Panc1 (cell line): ENCODE measurements at regions not wholly inside any gene's neighbourhood (a gene's known extent, or its start where the extent isn't known, plus 50 kb on each side); places are given as distances from the start of the nearest gene placed in this dataset.

ENCODE experiments used
- ATAC-seq: fragments of 200-7000 bp; cut with Tn5 transposase; 2 replicates; pipeline ENCODE4 v1.9.1; 2020; ENCODE audit warnings: mild to moderate bottlenecking, moderate library complexity
- BruUV-seq: library from RNA; stranded (reverse); fragments of 400-500 nt; replicated peaks from 2 replicates; lab custom pipeline; 2021; lab: Mats Ljungman, UMichigan
- CTCF ChIA-PET: fragments of 300-600 bp; sonication (Branson Sonifier 250); formaldehyde crosslinking; loops from one replicate; lab custom pipeline; 2022; ENCODE audit warnings: antibody characterized with exemption; lab: Charles Lee
- POLR2A ChIA-PET: fragments of 300-600 bp; sonication (Branson Sonifier 250); formaldehyde crosslinking; loops from one replicate; lab custom pipeline; 2022; ENCODE audit warnings: antibody characterized with exemption; lab: Charles Lee
- DNase-seq: peaks from one replicate; pipeline ENCODE4 v3.0.0-alpha.2; 2010; ENCODE audit warnings: low read depth, low spot score
- H3K27ac ChIP-seq: 2 replicates; pipeline ENCODE4 v1.5.1; 2011; ENCODE audit warnings: mild to moderate bottlenecking, low read length, inconsistent platforms
- H3K27me3 ChIP-seq: fragments of 200-500 bp; sonication (Bioruptor generic); 2 replicates; pipeline ENCODE4 v1.6.0; 2014; ENCODE audit warnings: low read length, inconsistent platforms; ENCODE audit not compliant: control insufficient read depth, insufficient read depth
- H3K36me3 ChIP-seq: fragments of 200-500 bp; sonication (Bioruptor generic); 2 replicates; pipeline ENCODE4 v1.5.1; 2014; ENCODE audit warnings: inconsistent platforms, mild to moderate bottlenecking, low read length, moderate library complexity; ENCODE audit not compliant: control insufficient read depth, insufficient read depth
- H3K4me1 ChIP-seq: 2 replicates; pipeline ENCODE4 v1.5.1; 2011; ENCODE audit warnings: inconsistent platforms, mild to moderate bottlenecking, low read length, moderate library complexity; ENCODE audit not compliant: control insufficient read depth, insufficient read depth
- H3K4me3 ChIP-seq, 2 experiments: 2 replicates each; pipeline ENCODE4 v1.5.1; 2011 to 2012; ENCODE audit warnings: low read depth in 2 of 2, low read length in 2 of 2, mild to moderate bottlenecking in 2 of 2, inconsistent platforms in 1 of 2, moderate library complexity in 1 of 2
- H3K9me3 ChIP-seq: fragments of 200-500 bp; sonication (Bioruptor generic); 2 replicates; pipeline ENCODE4 v1.5.1; 2014; ENCODE audit warnings: low read depth, mild to moderate bottlenecking, inconsistent platforms, low read length, moderate library complexity; ENCODE audit not compliant: control insufficient read depth, insufficient read depth
- CTCF ChIP-seq: fragments of 450-650 bp; IDR thresholded peaks from 2 replicates; pipeline ENCODE4 v1.5.1; 2017; ENCODE audit warnings: mild to moderate bottlenecking
- POLR2AphosphoS5 ChIP-seq: IDR thresholded peaks from 2 replicates; pipeline ENCODE4 v1.6.1; 2012; ENCODE audit warnings: mild to moderate bottlenecking, low read depth, low read length, moderate library complexity
- REST ChIP-seq, 2 experiments: IDR thresholded peaks; 2 replicates each; pipeline ENCODE4 v1.6.1; 2011 to 2012; ENCODE audit warnings: low read depth in 2 of 2, control low read depth in 1 of 2, low read length in 1 of 2, mild to moderate bottlenecking in 1 of 2, moderate library complexity in 1 of 2; ENCODE audit not compliant: insufficient read depth in 1 of 2
- SIN3A ChIP-seq: IDR thresholded peaks from 2 replicates; pipeline ENCODE4 v1.6.1; 2012; ENCODE audit warnings: low read depth, mild to moderate bottlenecking, low read length, moderate library complexity, borderline replicate concordance; ENCODE audit not compliant: insufficient read depth
- TCF7L2 ChIP-seq: IDR thresholded peaks from 2 replicates; pipeline ENCODE4 v1.6.1; 2011; ENCODE audit warnings: mild to moderate bottlenecking, low read depth, low read length, inconsistent platforms
- in situ Hi-C: cut with HindIII; loops from 2 replicates; pipeline ENCODE4 v1.10.0; 2016; ENCODE audit warnings: low sequenced_read_pairs, low pct_unique_long_range_greater_than_20kb
- intact Hi-C: fragments of 100-400 bp; cut with micrococcal nuclease; formaldehyde crosslinking; loops from one replicate; pipeline ENCODE4 v1.10.0; 2022; ENCODE audit not compliant: unreplicated experiment

DNA sequence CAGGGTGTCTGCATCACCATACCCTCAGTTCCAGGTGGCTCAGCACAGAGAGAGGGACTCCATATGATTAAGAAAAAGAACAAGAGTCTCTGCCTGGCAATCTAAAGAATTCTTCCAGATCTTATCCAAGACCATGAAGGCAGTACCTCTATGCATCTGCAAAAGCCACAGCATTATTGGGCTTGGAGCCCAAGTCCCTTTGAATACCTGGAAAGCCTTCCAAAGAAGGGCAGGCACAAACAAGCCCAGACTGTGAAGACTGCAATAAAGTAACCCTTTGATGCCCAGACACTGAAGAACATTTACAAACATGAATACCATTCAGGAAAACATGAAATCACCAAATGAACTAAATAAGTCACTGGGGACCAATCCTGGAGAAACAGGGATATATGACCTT, 60.9 kb upstream of the DIPK2A start:
- CTCF ChIA-PET: no interaction called here
- BruUV-seq: no TSS peak
- TF ChIP-seq SIN3A (no peak), REST (IDR thresholded peaks at IDR 0.05; ENCODE audit: insufficient read depth in 1 of 2, low read depth in 2 of 2, low read length in 1 of 2) (no peak), CTCF (no peak), POLR2AphosphoS5 (no peak), TCF7L2 (no peak)

GRCh38 chr3:143914257-143914656, 57.4 kb upstream of the DIPK2A start:
- H3K27me3 ChIP-seq: no peaks in the 10 kb centered on the region

More for the DNA sequence above, 60.9 kb upstream of the DIPK2A start:
- intact Hi-C loops: no loop called here
- no peaks in the 10 kb centered on the region for H3K9me3 ChIP-seq
- no peaks in the 10 kb centered on the region for H3K4me1 ChIP-seq
- POLR2A ChIA-PET: no interaction called here
- H3K27me3 ChIP-seq: no peaks in the 10 kb centered on the region
- H3K27ac ChIP-seq: no peak overlapping the region
- in situ Hi-C loops: no loop called here
- no peak overlapping the region for H3K4me3 ChIP-seq
- no peaks in the 10 kb centered on the region for H3K36me3 ChIP-seq
- ATAC-seq (no peak), DNase-seq (no peak)

More at GRCh38 chr3:143914257-143914656, 57.4 kb upstream of the DIPK2A start:
- TF ChIP-seq CTCF (no peak), REST (IDR thresholded peaks at IDR 0.05; ENCODE audit: insufficient read depth in 1 of 2, low read depth in 2 of 2, low read length in 1 of 2) (no peak), SIN3A (no peak), POLR2AphosphoS5 (no peak), TCF7L2 (no peak)
- ChIA-PET CTCF (no interaction called here), POLR2A (no interaction called here)
- H3K4me1 ChIP-seq: no peaks in the 10 kb centered on the region
- DNase-seq: no peak
- no TSS peak for BruUV-seq
- H3K4me3 ChIP-seq: no peak overlapping the region
- no peak for ATAC-seq
- H3K36me3 ChIP-seq: no peaks in the 10 kb centered on the region
- H3K27ac ChIP-seq: no peak overlapping the region
- in situ Hi-C loops: no loop called here
- intact Hi-C loops: no loop called here
- H3K9me3 ChIP-seq: no peaks in the 10 kb centered on the region
